ENCODE measurements at regions not wholly inside any gene's neighbourhood (a gene's known extent, or its start where the extent isn't known, plus 50 kb on each side); places are given as distances from the start of the nearest gene placed in this dataset.
A peak's percentile ranks its signal among the peaks of the same experiment; 100 is the strongest.
"Not testable (repeated sequence)": the region's sequence is repeated elsewhere in the genome, so short reads cannot be mapped to it uniquely, and the experiment has no call there.

- not testable (repeated sequence) for DNase-seq
Measured at GRCh38 chr18:75987913-75988312, 507.1 kb downstream of the ZNF516 start.

- DNase-seq, result no peak
Measured at GRCh38 chr18:75984853-75985252, 510.2 kb downstream of the ZNF516 start.

- DNase-seq, result no peak
Measured at GRCh38 chr18:75981102-75981501, 513.9 kb downstream of the ZNF516 start.

DNA sequence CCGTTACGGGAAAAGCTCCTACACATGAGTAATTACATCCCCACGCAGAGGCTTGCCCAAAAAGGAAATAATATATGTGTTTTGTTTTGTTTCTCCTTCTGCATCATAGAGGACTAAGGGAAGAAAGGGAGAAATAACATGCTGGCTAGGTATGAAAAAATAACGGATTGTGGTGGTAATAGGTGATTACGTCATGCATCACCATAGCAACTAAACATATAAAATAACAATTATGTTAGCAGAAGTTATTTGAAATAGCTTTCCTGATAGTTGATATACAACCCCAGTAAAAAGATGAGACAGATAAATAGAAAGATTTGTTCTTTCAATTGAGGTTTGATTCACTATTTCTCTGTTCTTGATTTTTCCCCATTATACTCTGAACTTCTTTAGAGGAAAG, 518.0 kb downstream of the ZNF516 start:
- DNase-seq, result no peak

DNA sequence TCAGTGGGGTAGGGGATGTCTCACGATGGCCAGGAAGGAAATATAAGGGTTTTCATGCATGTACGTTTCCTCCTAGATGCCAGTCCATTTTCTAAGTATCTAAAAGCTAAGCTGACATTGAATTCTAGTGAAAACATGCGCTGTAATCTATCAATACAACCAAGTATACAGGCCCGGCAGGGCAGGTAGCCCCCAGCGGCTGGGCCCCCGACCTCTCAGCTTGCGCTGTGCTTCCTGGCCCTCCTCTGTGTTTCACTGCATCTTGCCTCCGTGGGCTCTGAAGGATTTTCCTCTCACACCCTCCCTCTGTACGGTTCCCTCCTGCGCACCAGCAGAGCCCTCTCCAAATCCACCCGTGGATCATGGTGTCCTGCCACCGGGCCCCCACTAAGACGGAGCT, 524.8 kb downstream of the ZNF516 start:
- DNase-seq, result no peak

DNA sequence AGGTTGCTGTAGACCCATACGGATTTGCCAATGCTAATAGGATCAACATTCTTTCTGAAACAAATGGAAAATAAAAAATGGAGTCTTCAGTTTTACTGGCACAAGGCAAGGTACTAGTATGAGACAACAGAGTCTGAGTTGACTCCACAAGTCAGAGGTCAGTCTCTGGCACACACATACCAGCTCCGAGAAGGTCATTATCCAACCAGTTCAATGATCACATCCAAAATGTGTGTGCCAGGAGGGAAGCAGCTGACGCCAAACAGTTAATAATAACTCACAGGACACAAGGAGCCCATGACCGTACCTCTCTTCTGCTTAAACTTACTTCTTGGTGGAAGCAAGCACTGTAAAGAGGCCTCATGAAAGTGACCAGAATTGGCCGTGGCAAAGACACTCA, 528.6 kb downstream of the ZNF516 start:
- no peak for DNase-seq

DNA sequence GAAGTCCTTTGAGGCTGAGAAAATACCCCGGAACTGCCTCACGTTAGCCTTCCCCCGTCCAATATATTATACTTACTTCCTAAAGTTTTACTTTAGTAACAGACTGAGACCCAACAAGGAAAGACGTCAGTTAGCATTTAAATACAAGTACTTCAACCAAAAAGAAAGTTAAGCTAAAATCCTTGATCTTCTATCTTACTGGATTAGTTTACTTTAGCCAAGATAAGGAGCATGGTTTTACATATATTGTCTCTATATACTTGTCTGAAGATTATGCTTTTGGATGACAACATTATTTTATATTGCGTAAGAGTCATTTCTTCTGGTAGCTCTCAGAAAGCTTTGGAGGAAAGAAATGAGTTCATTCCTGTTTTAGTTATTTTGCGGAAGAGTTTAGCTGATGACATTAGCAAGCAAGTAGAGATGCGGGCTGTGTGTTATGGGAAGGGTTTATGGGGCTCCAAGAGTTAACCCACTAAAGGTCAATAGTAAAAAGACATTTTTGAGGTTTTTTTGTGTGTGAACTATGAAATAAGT, 532.9 kb downstream of the ZNF516 start:
- DNase-seq, result no peak

- DNase-seq, result not testable (repeated sequence)
Measured at GRCh38 chr18:75960356-75960755, 532.9 kb upstream of the SMIM21 start.

DNA sequence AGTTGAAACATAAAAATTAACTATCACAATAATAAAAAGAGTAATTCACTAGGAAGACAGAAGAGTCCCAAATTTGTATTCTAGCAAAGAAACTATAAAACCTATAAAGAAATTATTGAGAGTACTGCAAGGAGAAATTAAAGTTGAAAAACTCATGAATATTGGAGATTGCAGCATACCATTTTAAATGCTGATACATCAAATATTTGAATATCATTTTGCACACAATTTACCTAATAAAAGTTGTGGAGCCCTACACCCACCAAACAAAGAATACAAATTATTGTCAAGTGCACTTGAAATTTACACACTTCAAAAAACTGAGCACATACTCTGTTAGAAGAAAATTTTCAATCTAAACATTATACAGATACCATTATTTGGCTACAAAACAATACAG, 531.6 kb upstream of the SMIM21 start:
- DNase-seq, result no peak

- no peak for DNase-seq
Measured at GRCh38 chr18:75958683-75959082, 531.2 kb upstream of the SMIM21 start.

DNA sequence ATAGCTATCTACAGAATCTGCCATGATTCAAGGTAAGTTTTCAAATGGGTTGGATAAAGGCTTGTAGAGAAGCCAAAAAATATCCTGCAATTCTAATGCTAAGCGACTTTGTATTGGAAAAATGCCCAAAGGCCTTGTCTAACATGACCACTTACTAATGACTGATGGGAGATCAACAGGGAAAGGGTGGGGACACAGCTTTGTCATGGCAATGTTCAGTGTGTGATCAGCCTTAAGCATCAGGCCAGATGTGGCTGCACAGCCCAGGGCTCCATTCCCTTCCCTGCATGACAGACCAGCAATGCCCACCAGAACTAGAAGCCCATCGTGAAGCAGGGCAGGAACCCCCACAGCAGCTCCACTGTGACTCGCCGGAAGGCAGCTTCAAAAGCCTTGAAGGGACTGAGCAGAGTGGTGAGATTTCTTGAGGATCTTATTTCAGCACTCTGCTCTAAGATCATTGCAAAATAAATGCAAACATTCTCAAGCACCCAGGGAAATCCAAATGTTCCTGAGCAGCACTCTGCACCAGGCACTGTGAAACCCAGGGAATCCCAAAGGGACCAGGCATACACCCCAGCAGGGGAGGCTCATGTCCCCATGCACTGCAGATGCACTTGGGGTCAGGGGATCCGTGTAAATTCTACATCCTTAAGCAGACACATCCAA, 517.9 kb upstream of the SMIM21 start:
- no peak for DNase-seq

DNA sequence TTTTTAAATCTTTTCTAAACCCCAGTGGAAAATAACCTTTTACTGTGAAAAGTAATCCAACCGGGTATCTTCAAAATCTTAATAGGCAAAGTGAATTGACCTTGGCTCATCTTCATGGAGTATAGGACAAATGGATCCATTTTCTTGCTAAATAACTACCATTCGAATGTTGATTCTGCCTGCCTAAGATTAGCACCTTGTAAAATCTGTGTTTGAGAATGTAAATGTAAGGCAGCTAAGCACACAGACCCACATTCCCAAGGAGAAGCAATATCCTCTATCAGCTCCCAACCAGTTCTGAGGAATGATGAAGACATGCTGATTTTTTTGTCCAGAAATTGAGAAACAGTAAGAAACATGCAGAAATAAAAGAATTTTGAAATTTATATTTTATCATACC, 509.8 kb upstream of the SMIM21 start:
- DNase-seq, result no peak

DNA sequence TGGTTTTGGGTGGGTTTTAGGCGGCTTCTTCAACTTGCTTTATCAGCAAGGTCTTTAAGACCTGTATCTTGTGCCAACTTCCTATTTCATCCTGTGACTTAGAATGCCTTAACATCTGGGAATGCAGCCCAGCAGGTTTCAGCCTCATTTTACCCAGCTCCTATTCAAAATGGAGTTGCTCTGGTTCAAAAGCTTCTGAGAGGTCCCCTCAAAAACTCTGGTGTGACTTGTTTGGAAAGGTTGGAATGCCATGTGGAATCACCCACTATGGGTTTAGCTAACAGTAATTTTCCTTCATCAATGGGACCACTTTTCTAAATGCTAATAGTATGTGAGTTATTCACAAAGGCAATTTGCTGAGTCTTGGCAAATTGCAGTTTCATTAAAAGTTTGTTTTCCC, 509.4 kb upstream of the SMIM21 start:
- DNase-seq, result no peak

- DNase-seq, result no peak
Measured at GRCh38 chr18:75931079-75931478, 503.6 kb upstream of the SMIM21 start.

GRCh38 chr18:75928706-75929105, 501.2 kb upstream of the SMIM21 start:
- DNase-seq, result no peak

DNA sequence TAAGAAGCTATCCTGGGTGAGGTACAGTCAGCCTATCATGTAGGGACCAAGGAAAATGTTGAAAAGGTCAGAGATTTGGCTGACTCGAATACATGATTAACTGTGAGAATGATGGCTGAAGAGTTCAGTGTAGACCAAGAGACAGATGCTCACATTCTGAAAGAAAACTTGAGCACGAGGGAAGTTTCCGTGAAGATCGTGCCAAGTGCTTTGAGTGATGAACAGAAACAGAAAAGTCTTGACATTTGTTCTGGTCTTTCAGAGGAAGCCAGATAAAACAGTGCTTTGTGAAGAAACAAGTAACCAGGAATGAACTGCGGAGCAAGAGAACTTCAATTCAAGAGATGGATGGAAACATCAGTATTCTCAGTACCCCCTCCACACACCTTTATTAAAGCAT, 500.3 kb upstream of the SMIM21 start:
- DNase-seq, result no peak

DNA sequence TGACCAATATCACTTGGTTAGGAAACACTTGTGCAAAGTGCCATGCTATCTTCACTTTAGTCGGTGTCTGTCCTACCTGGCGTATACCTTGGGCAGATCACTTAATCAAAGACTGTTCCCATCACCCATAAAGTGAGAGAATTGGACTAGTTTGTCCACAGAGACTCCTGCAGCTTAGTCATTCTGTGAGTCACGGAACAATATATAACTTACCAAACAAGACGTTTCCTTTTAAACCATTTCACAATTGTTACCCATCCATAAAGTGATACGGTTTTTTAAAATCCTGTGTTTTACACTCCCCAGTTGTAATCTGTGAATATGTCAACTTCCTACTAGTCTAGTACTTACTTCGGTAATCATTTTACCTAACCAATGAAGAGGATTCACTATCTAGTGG, 499.3 kb upstream of the SMIM21 start:
- no peak for DNase-seq

- DNase-seq, result no peak
Measured at GRCh38 chr18:75923169-75923568, 495.7 kb upstream of the SMIM21 start.

DNA sequence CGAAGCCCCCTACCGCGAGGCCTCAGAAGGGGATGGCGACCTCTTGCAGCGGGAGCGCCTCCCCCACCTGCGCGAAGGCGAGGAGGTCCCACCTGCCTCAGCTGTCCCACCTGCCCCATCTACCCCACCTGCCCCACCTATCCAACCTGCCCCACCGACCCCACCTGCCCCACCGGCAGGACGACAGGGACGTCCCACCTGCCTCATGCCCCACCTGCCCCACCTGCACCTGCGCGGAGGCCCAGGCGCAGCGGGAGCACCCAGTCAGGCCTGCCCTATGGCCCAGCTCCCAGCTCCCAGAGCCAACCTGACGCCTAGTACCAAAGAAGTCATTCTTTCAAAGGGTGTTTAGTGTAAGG, 489.1 kb upstream of the SMIM21 start:
- peak; percentile 56 for DNase-seq

GRCh38 chr18:75915941-75916623, 488.6 kb upstream of the SMIM21 start:
- peak; percentile 92 for DNase-seq

- DNase-seq, result no peak
Measured at GRCh38 chr18:75912829-75913228, 485.3 kb upstream of the SMIM21 start.

GRCh38 chr18:75904416-75904815, 476.9 kb upstream of the SMIM21 start:
- no peak for DNase-seq

- no peak for DNase-seq
Measured at GRCh38 chr18:75898651-75899050, 471.1 kb upstream of the SMIM21 start.

DNA sequence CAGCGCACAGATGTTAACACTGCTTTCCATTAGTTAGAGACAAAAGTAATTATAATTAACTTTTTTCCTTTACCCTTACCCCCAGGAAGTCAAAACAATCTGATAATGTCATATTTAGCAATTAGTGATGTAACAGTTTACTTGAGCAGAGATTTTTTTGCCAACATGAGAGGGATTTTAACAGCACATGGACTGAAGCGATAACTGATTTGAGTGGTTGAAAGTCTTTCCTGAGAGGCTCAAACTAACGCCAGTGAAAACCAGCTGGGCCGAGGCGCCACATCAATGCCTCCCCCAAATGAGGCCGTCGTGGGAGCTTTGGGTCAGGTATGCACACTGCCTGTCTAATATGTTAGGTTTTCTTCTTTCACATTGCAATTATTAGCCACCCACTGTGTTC, 469.9 kb upstream of the SMIM21 start:
- DNase-seq, result peak; percentile 23

DNA sequence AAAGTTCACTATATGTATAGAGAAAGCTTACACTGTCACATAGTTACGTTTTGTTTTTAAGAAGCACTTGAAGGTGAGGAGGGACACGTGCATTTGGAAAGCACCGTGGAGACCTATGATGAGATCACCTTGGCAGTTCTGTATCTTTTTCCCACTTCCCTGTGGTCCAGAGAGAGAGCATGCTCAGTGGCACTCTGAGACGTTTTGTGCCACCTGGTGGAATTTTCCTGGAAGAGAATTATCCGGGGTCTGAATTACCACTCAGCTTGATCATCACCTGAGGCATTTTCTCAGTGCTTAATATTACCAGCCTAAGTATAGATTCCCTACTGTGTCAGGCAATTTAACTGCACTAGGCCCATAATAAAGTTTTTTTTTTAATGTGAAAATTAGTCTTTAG, 469.4 kb upstream of the SMIM21 start:
- peak; percentile 84 for DNase-seq
